Mesothelial cell of epicardium (in vitro differentiated cells): ENCODE measurements at regions not wholly inside any gene's neighbourhood (a gene's known extent, or its start where the extent isn't known, plus 50 kb on each side); places are given as distances from the start of the nearest gene placed in this dataset.

Source experiments
- DNase-seq, 2 experiments: peaks; one replicate each; pipeline ENCODE4 v3.0.0; 2021; ENCODE audit warnings: low spot score in 2 of 2; ENCODE audit not compliant: unreplicated experiment in 2 of 2
- H3K27ac Mint-ChIP-seq: 2 replicates; pipeline ENCODE4 v1.8.0; 2021; ENCODE audit warnings: mixed read lengths
- H3K27me3 Mint-ChIP-seq: 2 replicates; pipeline ENCODE4 v1.8.0; 2021; ENCODE audit warnings: low read depth, mixed read lengths
- H3K36me3 Mint-ChIP-seq: 2 replicates; pipeline ENCODE4 v1.8.0; 2021; ENCODE audit warnings: mixed read lengths
- H3K4me1 Mint-ChIP-seq: 2 replicates; pipeline ENCODE4 v1.8.0; 2021; ENCODE audit warnings: mixed read lengths
- H3K4me3 Mint-ChIP-seq: 2 replicates; pipeline ENCODE4 v1.8.0; 2021; ENCODE audit warnings: mild to moderate bottlenecking, moderate library complexity, mixed read lengths
- H3K9me3 Mint-ChIP-seq: 2 replicates; pipeline ENCODE4 v1.8.0; 2021; ENCODE audit warnings: mixed read lengths
- CTCF ChIP-seq: fragments of 200-600 bp; sonication (generic); IDR thresholded peaks from one replicate; pipeline ENCODE4 v1.5.0; 2021; ENCODE audit warnings: antibody characterized with exemption; ENCODE audit not compliant: unreplicated experiment

GRCh38 chr5:142478113-142478512 lies 153.3 kb upstream of the SPRY4 start:
- Mint-ChIP-seq H3K27ac (no peak overlapping the region), H3K27me3 (no peaks in the 10 kb centered on the region), H3K36me3 (peaks cover 17% of the 10 kb centered on the region), H3K9me3 (peaks cover 16% of the 10 kb centered on the region), H3K4me1 (peaks cover 16% of the 10 kb centered on the region), H3K4me3 (no peak overlapping the region)
- no peak for TF ChIP-seq CTCF
- DNase-seq: no peak

- Mint-ChIP-seq H3K4me1 (peaks cover 16% of the 10 kb centered on the region), H3K36me3 (peaks cover 19% of the 10 kb centered on the region), H3K9me3 (peaks cover 16% of the 10 kb centered on the region), H3K27me3 (no peaks in the 10 kb centered on the region), H3K4me3 (no peak overlapping the region), H3K27ac (no peak overlapping the region)
- DNase-seq: no peak
- TF ChIP-seq CTCF: no peak
Measured at GRCh38 chr5:142475102-142475513, 150.3 kb upstream of the SPRY4 start.

GRCh38 chr5:142474431-142475094 lies 149.7 kb upstream of the SPRY4 start:
- TF ChIP-seq CTCF: no peak
- Mint-ChIP-seq H3K9me3 (peaks cover 10% of the 10 kb centered on the region), H3K27ac (no peak overlapping the region), H3K36me3 (peaks cover 15% of the 10 kb centered on the region), H3K4me1 (peaks cover 16% of the 10 kb centered on the region), H3K27me3 (no peaks in the 10 kb centered on the region), H3K4me3 (no peak overlapping the region)
- DNase-seq: no peak

GRCh38 chr5:142473038-142473437 lies 148.2 kb upstream of the SPRY4 start:
- H3K36me3 Mint-ChIP-seq: peaks cover 2% of the 10 kb centered on the region
- TF ChIP-seq CTCF: no peak
- no peaks in the 10 kb centered on the region for H3K27me3 Mint-ChIP-seq
- H3K27ac Mint-ChIP-seq: no peak overlapping the region
- no peak for DNase-seq
- peaks cover 16% of the 10 kb centered on the region for H3K4me1 Mint-ChIP-seq
- no peaks in the 10 kb centered on the region for H3K9me3 Mint-ChIP-seq
- H3K4me3 Mint-ChIP-seq: no peak overlapping the region

GRCh38 chr5:142472306-142472951 lies 147.6 kb upstream of the SPRY4 start:
- Mint-ChIP-seq H3K4me1 (peaks cover 16% of the 10 kb centered on the region), H3K27me3 (no peaks in the 10 kb centered on the region), H3K9me3 (no peaks in the 10 kb centered on the region), H3K4me3 (no peak overlapping the region), H3K36me3 (peaks cover 2% of the 10 kb centered on the region), H3K27ac (no peak overlapping the region)
- no peak for DNase-seq
- TF ChIP-seq CTCF: no peak
